SK-N-SH (cell line): ENCODE measurements at regions not wholly inside any gene's neighbourhood (a gene's known extent, or its start where the extent isn't known, plus 50 kb on each side); places are given as distances from the start of the nearest gene placed in this dataset.

ENCODE experiments used
- CTCF ChIA-PET: fragments of 300-600, 350-600 bp; formaldehyde crosslinking; extraction: SDS; loops from one replicate; lab custom pipeline; 2021; lab: Yijun Ruan, JAX
- POLR2A ChIA-PET: fragments of 350-600 bp; sonication (Branson Sonifier 250); formaldehyde crosslinking; extraction: SDS; loops from one replicate; lab custom pipeline; 2020; ENCODE audit warnings: antibody characterized with exemption, inconsistent platforms; lab: Yijun Ruan, JAX
- DNase-seq: peaks from one replicate; pipeline ENCODE4 v3.0.0; 2012
- H2AFZ ChIP-seq: fragments of 200-600 bp; sonication (generic); 2 replicates; pipeline ENCODE4 v1.8.1; 2016; ENCODE audit warnings: antibody characterized with exemption, mild to moderate bottlenecking, low read depth
- H3F3A ChIP-seq: fragments of 200-600 bp; sonication (generic); replicated peaks from 2 replicates; pipeline ENCODE3; 2016; ENCODE audit warnings: antibody characterized with exemption, mild to moderate bottlenecking; ENCODE audit not compliant: insufficient read depth
- H3K27ac ChIP-seq, 2 experiments: fragments of 200-500 bp in 1 of 2; fragments of 200-600 bp in 1 of 2; sonication (Bioruptor generic) in 1 of 2; sonication (generic), shearing (Covaris generic) in 1 of 2; 2 replicates each; pipeline versions ENCODE4 v1.5.1 to v1.6.1; 2014 to 2016; ENCODE audit warnings: low read depth in 2 of 2, inconsistent platforms in 1 of 2, low read length in 1 of 2, mild to moderate bottlenecking in 1 of 2, mixed read lengths in 1 of 2
- H3K27me3 ChIP-seq: fragments of 200-600 bp; sonication (generic), shearing (Covaris generic); 2 replicates; pipeline ENCODE4 v1.6.1; 2016; ENCODE audit warnings: mixed run types; ENCODE audit not compliant: insufficient read depth
- H3K36me3 ChIP-seq, 2 experiments: fragments of 200-500 bp in 1 of 2; fragments of 200-600 bp in 1 of 2; sonication (Bioruptor generic) in 1 of 2; sonication (generic) in 1 of 2; replicated peaks in 1 of 2; 2 replicates each; pipeline versions ENCODE3 to v1.5.1; 2014 to 2016; ENCODE audit warnings: low read length in 1 of 2, mild to moderate bottlenecking in 1 of 2; ENCODE audit not compliant: insufficient read depth in 2 of 2, control insufficient read depth in 1 of 2
- H3K4me1 ChIP-seq, 2 experiments: fragments of 200-500 bp in 1 of 2; fragments of 200-600 bp in 1 of 2; sonication (Bioruptor generic) in 1 of 2; sonication (generic), shearing (Covaris generic) in 1 of 2; 2 replicates each; pipeline versions ENCODE4 v1.5.1 to v1.6.1; 2014 to 2016; ENCODE audit warnings: low read depth in 1 of 2, low read length in 1 of 2, mixed run types in 1 of 2; ENCODE audit not compliant: insufficient read depth in 2 of 2, control insufficient read depth in 1 of 2
- H3K4me2 ChIP-seq: fragments of 200-600 bp; sonication (generic), shearing (Covaris generic); 2 replicates; pipeline ENCODE4 v1.6.1; 2017; ENCODE audit warnings: mixed run types
- H3K4me3 ChIP-seq, 2 experiments: fragments of 200-500 bp in 1 of 2; fragments of 200-600 bp in 1 of 2; sonication (Bioruptor generic) in 1 of 2; sonication (generic), shearing (Covaris generic) in 1 of 2; 2 replicates each; pipeline versions ENCODE4 v1.5.1 to v1.8.1; 2014 to 2016; ENCODE audit warnings: low read depth in 2 of 2, inconsistent platforms in 1 of 2, low read length in 1 of 2, mild to moderate bottlenecking in 1 of 2, mixed read lengths in 1 of 2, moderate library complexity in 1 of 2
- H3K79me2 ChIP-seq: fragments of 200-600 bp; sonication (generic); 2 replicates; pipeline ENCODE4 v1.8.1; 2017; ENCODE audit warnings: mild to moderate bottlenecking; ENCODE audit not compliant: insufficient read depth
- H3K9ac ChIP-seq: fragments of 200-600 bp; sonication (generic); 2 replicates; pipeline ENCODE4 v1.6.1; 2017; ENCODE audit warnings: mixed run types
- H3K9me2 ChIP-seq: fragments of 200-600 bp; sonication (generic); 2 replicates; pipeline ENCODE4 v1.6.1; 2017; ENCODE audit warnings: mixed run types
- H3K9me3 ChIP-seq: fragments of 200-600 bp; sonication (generic); 2 replicates; pipeline ENCODE4 v1.6.1; 2017; ENCODE audit warnings: mixed run types, mild to moderate bottlenecking, moderate library complexity
- H4K20me1 ChIP-seq: fragments of 200-600 bp; sonication (generic); 2 replicates; pipeline ENCODE4 v1.6.1; 2017; ENCODE audit warnings: mild to moderate bottlenecking, mixed run types; ENCODE audit not compliant: insufficient read depth
- EP300 ChIP-seq, 2 experiments: IDR thresholded peaks; 2 replicates each; pipeline versions ENCODE4 v1.4.0 to v1.6.1; 2012; ENCODE audit warnings: borderline replicate concordance in 1 of 2, low read depth in 1 of 2, low read length in 1 of 2
- FOXJ3 ChIP-seq: sonication (generic); formaldehyde crosslinking; IDR thresholded peaks from 2 replicates; pipeline ENCODE4 v1.5.1; 2020; ENCODE audit warnings: mild to moderate bottlenecking, missing genetic modification reagents
- FOXM1 ChIP-seq: IDR thresholded peaks from 2 replicates; pipeline ENCODE4 v1.4.0; 2012; ENCODE audit warnings: low read depth, mild to moderate bottlenecking
- GABPA ChIP-seq: IDR thresholded peaks from 2 replicates; pipeline ENCODE4 v1.4.0; 2012; ENCODE audit warnings: low read depth, mild to moderate bottlenecking
- MEF2A ChIP-seq: IDR thresholded peaks from 2 replicates; pipeline ENCODE4 v1.4.0; 2012; ENCODE audit warnings: low read depth, borderline replicate concordance
- MXI1 ChIP-seq: IDR thresholded peaks from 2 replicates; pipeline ENCODE4 v1.6.1; 2012; ENCODE audit warnings: mild to moderate bottlenecking, low read depth, low read length, improper control_type of control experiment
- RAD21 ChIP-seq: IDR thresholded peaks from 2 replicates; pipeline ENCODE4 v1.6.1; 2012; ENCODE audit warnings: mild to moderate bottlenecking, low read length
- RCOR1 ChIP-seq: fragments of 150-350 bp; IDR thresholded peaks from 2 replicates; pipeline ENCODE4 v1.6.1; 2017; ENCODE audit warnings: antibody characterized with exemption, low read length
- RFX5 ChIP-seq: IDR thresholded peaks from 2 replicates; pipeline ENCODE4 v1.6.1; 2012; ENCODE audit warnings: mild to moderate bottlenecking, improper control_type of control experiment, low read length
- RXRA ChIP-seq: IDR thresholded peaks from 2 replicates; pipeline ENCODE4 v1.4.0; 2012; ENCODE audit warnings: low read depth, mild to moderate bottlenecking, borderline replicate concordance
- SIN3A ChIP-seq: IDR thresholded peaks from 2 replicates; pipeline ENCODE4 v1.6.1; 2012; ENCODE audit warnings: low read depth, mild to moderate bottlenecking, low read length, moderate library complexity, borderline replicate concordance
- SMC3 ChIP-seq: IDR thresholded peaks from 2 replicates; pipeline ENCODE4 v1.6.1; 2012; ENCODE audit warnings: low read depth, low read length, improper control_type of control experiment
- TCF12 ChIP-seq: IDR thresholded peaks from 2 replicates; pipeline ENCODE4 v1.4.0; 2012
- WGBS: methylation state at CpG from one replicate; pipeline ENCODE4 v1.1.6; 2017; ENCODE audit warnings: low lambda C conversion rate; 5-methylcytosine and 5-hydroxymethylcytosine counted together
- TF ChIP-seq, protein P1 (sequence below): IDR thresholded peaks from 2 replicates; pipeline ENCODE4 v1.4.0; 2012; ENCODE audit warnings: low read depth
- TF ChIP-seq, protein P2 (sequence below): fragments of 150-350 bp; IDR thresholded peaks from 2 replicates; pipeline ENCODE4 v1.6.1; 2017; ENCODE audit warnings: antibody characterized with exemption, low read length, low read depth, borderline replicate concordance
- TF ChIP-seq, protein P3 (sequence below): fragments of 150-350 bp; IDR thresholded peaks from 2 replicates; pipeline ENCODE4 v1.6.1; 2016; ENCODE audit warnings: mild to moderate bottlenecking, low read depth, low read length

DNA sequence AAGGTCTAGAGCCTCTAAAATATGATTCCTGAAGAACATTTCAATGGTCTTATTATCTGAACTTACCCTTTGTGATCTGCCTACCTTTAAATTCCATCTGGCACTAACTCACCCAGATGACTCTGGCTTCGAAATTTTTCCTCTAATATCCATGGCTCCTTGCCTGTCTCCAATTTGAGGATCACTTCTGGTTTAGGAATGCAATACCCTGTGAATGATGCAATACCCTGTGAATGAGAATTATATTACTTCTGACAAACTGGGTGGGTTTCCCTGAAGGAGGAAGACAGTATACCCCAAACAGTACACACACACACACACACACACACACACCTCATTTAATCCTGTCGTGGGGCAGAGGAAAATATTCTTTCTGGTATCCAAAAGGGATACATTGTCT is 115.3 kb downstream of the ZNF33B start:
- H3K4me1 ChIP-seq: no peaks in the 10 kb centered on the region
- no peak overlapping the region; a peak in 1 of 4 replicates for H3K4me3 ChIP-seq
- CTCF ChIA-PET: no interaction called here
- POLR2A ChIA-PET: no interaction called here
- no peaks in the 10 kb centered on the region for H3K9me2 ChIP-seq
- peaks cover 26 to 56% of the 10 kb centered on the region in 2 experiments for H3K36me3 ChIP-seq
- no peaks in the 10 kb centered on the region for H3F3A ChIP-seq
- WGBS: 88% methylated on average over 2 of the region's 2 CpGs
- no peak overlapping the region for H3K27ac ChIP-seq
- no peak overlapping the region for H2AFZ ChIP-seq
- DNase-seq: no peak
- no peak overlapping the region for H3K9ac ChIP-seq
- H3K27me3 ChIP-seq: no peaks in the 10 kb centered on the region
- H3K79me2 ChIP-seq: no peaks in the 10 kb centered on the region
- no peaks in the 10 kb centered on the region for H4K20me1 ChIP-seq
- H3K4me2 ChIP-seq: no peak overlapping the region
- H3K9me3 ChIP-seq: peaks cover 27% of the 10 kb centered on the region
- no peak for TF ChIP-seq RCOR1
- no peak for TF ChIP-seq SIN3A
- no peak for TF ChIP-seq MEF2A
- no peak for TF ChIP-seq RXRA
- TF ChIP-seq EP300 (IDR thresholded peaks at IDR 0.05; ENCODE audit: borderline replicate concordance in 1 of 2, low read depth in 1 of 2, low read length in 1 of 2): no peak
- TF ChIP-seq, protein P1, sequence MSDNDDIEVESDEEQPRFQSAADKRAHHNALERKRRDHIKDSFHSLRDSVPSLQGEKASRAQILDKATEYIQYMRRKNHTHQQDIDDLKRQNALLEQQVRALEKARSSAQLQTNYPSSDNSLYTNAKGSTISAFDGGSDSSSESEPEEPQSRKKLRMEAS: no peak
- TF ChIP-seq, protein P2, sequence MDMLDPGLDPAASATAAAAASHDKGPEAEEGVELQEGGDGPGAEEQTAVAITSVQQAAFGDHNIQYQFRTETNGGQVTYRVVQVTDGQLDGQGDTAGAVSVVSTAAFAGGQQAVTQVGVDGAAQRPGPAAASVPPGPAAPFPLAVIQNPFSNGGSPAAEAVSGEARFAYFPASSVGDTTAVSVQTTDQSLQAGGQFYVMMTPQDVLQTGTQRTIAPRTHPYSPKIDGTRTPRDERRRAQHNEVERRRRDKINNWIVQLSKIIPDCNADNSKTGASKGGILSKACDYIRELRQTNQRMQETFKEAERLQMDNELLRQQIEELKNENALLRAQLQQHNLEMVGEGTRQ: no peak
- TF ChIP-seq TCF12: no peak

DNA sequence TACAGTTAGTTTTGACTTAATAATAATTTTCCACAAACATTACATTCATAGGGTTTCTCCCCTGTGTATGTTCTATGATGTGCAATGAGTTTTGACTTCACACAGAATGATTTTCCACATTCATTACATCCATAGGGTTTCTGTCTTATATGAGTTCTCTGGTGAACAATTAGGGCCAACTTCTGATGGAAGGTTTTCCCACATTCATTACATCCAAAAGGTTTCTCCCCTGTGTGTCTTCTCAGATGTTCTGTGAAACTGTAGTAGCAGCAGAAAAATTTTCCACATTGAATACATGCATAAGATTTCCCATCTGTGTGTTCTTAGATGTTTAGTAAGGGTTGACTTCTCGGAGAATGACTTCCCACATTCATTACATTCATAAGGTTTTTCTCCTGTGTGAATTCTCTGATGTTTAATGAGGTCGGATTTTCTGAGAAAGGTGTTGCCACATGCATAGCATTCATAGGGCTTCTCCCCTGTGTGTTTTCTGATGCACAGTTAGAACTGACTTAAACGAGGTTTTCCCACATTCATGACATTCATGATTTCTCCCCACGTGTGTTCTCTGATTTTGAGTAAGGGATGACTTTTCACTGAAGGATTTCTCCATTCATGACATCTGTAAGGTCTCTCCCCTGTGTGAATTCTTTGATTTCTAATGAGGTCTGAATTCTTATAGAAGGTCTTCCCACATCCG is 118.5 kb downstream of the ZNF33B start:
- Histone ChIP-seq H3K27ac (no peak overlapping the region), H3K9me2 (no peaks in the 10 kb centered on the region), H3K9me3 (peaks cover 36% of the 10 kb centered on the region), H4K20me1 (no peaks in the 10 kb centered on the region), H3K4me1 (no peaks in the 10 kb centered on the region), H3F3A (no peaks in the 10 kb centered on the region), H3K4me2 (no peak overlapping the region), H3K36me3 (peaks cover 26 to 52% of the 10 kb centered on the region in 2 experiments), H2AFZ (no peak overlapping the region), H3K9ac (no peak overlapping the region), H3K4me3 (no peak overlapping the region; a peak in 1 of 4 replicates), H3K27me3 (no peaks in the 10 kb centered on the region), H3K79me2 (no peaks in the 10 kb centered on the region)
- DNase-seq: no peak
- ChIA-PET CTCF (no interaction called here), POLR2A (no interaction called here)
- 92% methylated on average over 5 of the region's 5 CpGs for WGBS
- no peak for TF ChIP-seq MXI1
- TF ChIP-seq SMC3: no peak
- TF ChIP-seq RAD21: no peak
- TF ChIP-seq RFX5: no peak
- TF ChIP-seq RXRA: no peak
- TF ChIP-seq, protein P1: no peak
- no peak for TF ChIP-seq EP300 (IDR thresholded peaks at IDR 0.05; ENCODE audit: borderline replicate concordance in 1 of 2, low read depth in 1 of 2, low read length in 1 of 2)
- no peak for TF ChIP-seq FOXM1
- TF ChIP-seq, protein P3, sequence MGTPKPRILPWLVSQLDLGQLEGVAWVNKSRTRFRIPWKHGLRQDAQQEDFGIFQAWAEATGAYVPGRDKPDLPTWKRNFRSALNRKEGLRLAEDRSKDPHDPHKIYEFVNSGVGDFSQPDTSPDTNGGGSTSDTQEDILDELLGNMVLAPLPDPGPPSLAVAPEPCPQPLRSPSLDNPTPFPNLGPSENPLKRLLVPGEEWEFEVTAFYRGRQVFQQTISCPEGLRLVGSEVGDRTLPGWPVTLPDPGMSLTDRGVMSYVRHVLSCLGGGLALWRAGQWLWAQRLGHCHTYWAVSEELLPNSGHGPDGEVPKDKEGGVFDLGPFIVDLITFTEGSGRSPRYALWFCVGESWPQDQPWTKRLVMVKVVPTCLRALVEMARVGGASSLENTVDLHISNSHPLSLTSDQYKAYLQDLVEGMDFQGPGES: no peak
- no peak for TF ChIP-seq SIN3A
- TF ChIP-seq FOXJ3 (CRISPR knock-in tag): no peak
- no peak for TF ChIP-seq GABPA
